SU-DHL-6 (cell line): ENCODE measurements at regions not wholly inside any gene's neighbourhood (a gene's known extent, or its start where the extent isn't known, plus 50 kb on each side); places are given as distances from the start of the nearest gene placed in this dataset.

Experiments used
- CTCF ChIP-seq: fragments of 200-600 bp; sonication (generic); IDR thresholded peaks from one replicate; pipeline ENCODE4 v1.5.1; 2017; ENCODE audit warnings: antibody characterized with exemption, mild to moderate bottlenecking, low read length, moderate library complexity; ENCODE audit not compliant: insufficient read depth, poor library complexity, severe bottlenecking
- EZH2phosphoT487 ChIP-seq: fragments of 200-600 bp; sonication (generic), shearing (Covaris generic); conservative IDR thresholded peaks from 2 replicates; pipeline ENCODE4 v1.6.1; 2018; ENCODE audit warnings: mild to moderate bottlenecking, antibody characterized with exemption, low read length, moderate library complexity, mixed read lengths

GRCh38 chr3:153567556-153567955, 405.5 kb downstream of the RAP2B start:
- TF ChIP-seq CTCF (no peak), EZH2phosphoT487 (no peak)
